K562 (cell line): ENCODE measurements at regions not wholly inside any gene's neighbourhood (a gene's known extent, or its start where the extent isn't known, plus 50 kb on each side); places are given as distances from the start of the nearest gene placed in this dataset.
A peak's percentile ranks its signal among the peaks of the same experiment; 100 is the strongest.

Source experiments
- ATAC-seq: fragments of 200-7000 bp; cut with Tn5 transposase; 3 replicates; pipeline ENCODE4 v1.9.1; 2020; ENCODE audit warnings: moderate library complexity
- BruUV-seq: library from RNA; stranded (reverse); fragments of 400-500 nt; replicated peaks from 2 replicates; lab custom pipeline; 2021; lab: Mats Ljungman, UMichigan
- CTCF ChIA-PET: fragments of 300-600 bp; formaldehyde crosslinking; extraction: SDS; loops from one replicate; lab custom pipeline; 2021; ENCODE audit warnings: low intra/inter-chr PET ratio; lab: Yijun Ruan, JAX
- POLR2A ChIA-PET: fragments of 300-600, 350-650 bp; sonication (Branson Sonifier 250); formaldehyde crosslinking; extraction: SDS; loops from one replicate; lab custom pipeline; 2021; ENCODE audit warnings: antibody characterized with exemption, inconsistent platforms; lab: Yijun Ruan, JAX
- DNase-seq, 4 experiments: peaks; one replicate each; pipeline versions ENCODE4 v3.0.0 to v3.0.0-alpha.2; 2011 to 2018; ENCODE audit warnings: low spot score in 3 of 4, mixed read lengths in 3 of 4; ENCODE audit errors: extremely low read depth in 1 of 4
- FAIRE-seq: peaks from 2 replicates; lab custom pipeline; 2011; peaks lifted over from hg19 to GRCh38; lab: Jason Lieb, UNC
- H2AFZ ChIP-seq: 2 replicates; pipeline ENCODE4 v1.6.0; 2011; ENCODE audit warnings: low read depth, low read length, control low read depth, inconsistent platforms
- H3K27ac ChIP-seq: fragments of 200-600 bp; 3 replicates; pipeline ENCODE4 v1.8.0; 2011; ENCODE audit warnings: low read depth, mild to moderate bottlenecking, control low read depth, inconsistent platforms, low read length, moderate library complexity, mixed read lengths; ENCODE audit errors: extremely low read depth
- H3K27me3 ChIP-seq, 2 experiments: fragments of 300-600 bp in 1 of 2; 2 replicates in 1 of 2; 3 replicates in 1 of 2; pipeline versions ENCODE4 v1.6.0 to v1.8.0; 2011; ENCODE audit warnings: inconsistent platforms in 2 of 2, low read length in 2 of 2, mild to moderate bottlenecking in 1 of 2, mixed read lengths in 1 of 2, moderate library complexity in 1 of 2; ENCODE audit not compliant: control insufficient read depth in 2 of 2, insufficient read depth in 2 of 2
- H3K36me3 ChIP-seq: fragments of 300-600 bp; 3 replicates; pipeline ENCODE4 v1.8.0; 2011; ENCODE audit warnings: mild to moderate bottlenecking, low read length, inconsistent platforms; ENCODE audit not compliant: control insufficient read depth, insufficient read depth
- H3K4me1 ChIP-seq, 2 experiments: fragments of 200-600 bp in 1 of 2; replicated peaks in 1 of 2; 2 replicates in 1 of 2; 3 replicates in 1 of 2; pipeline versions ENCODE4 v1.5.1 to v1.8.0; 2011; ENCODE audit warnings: inconsistent platforms in 2 of 2, low read length in 2 of 2, mild to moderate bottlenecking in 1 of 2, mixed read lengths in 1 of 2, moderate library complexity in 1 of 2; ENCODE audit not compliant: control insufficient read depth in 2 of 2, insufficient read depth in 2 of 2
- H3K4me2 ChIP-seq: 2 replicates; pipeline ENCODE4 v1.6.1; 2011; ENCODE audit warnings: low read length, control low read depth, inconsistent platforms, mixed read lengths; ENCODE audit not compliant: insufficient read depth
- H3K4me3 ChIP-seq: fragments of 200-600 bp; sonication (generic), shearing (Covaris generic); 2 replicates; pipeline ENCODE4 v1.5.1; 2016; ENCODE audit warnings: control low read depth, inconsistent platforms
- H3K79me2 ChIP-seq: fragments of 200-600 bp; 3 replicates; pipeline ENCODE4 v1.8.0; 2011; ENCODE audit warnings: low read length, inconsistent platforms; ENCODE audit not compliant: control insufficient read depth, insufficient read depth
- H3K9ac ChIP-seq, 2 experiments: 2 replicates each; pipeline versions ENCODE4 v1.6.0 to v1.6.1; 2011; ENCODE audit warnings: low read depth in 2 of 2, low read length in 2 of 2, control low read depth in 1 of 2, inconsistent platforms in 1 of 2, mild to moderate bottlenecking in 1 of 2, mixed read lengths in 1 of 2; ENCODE audit not compliant: insufficient read depth in 1 of 2
- H3K9me1 ChIP-seq: one replicate; pipeline ENCODE4 v1.6.0; 2011; ENCODE audit warnings: inconsistent platforms, mild to moderate bottlenecking, low read length, moderate library complexity; ENCODE audit not compliant: control insufficient read depth, insufficient read depth
- H3K9me3 ChIP-seq: replicated peaks from 2 replicates; pipeline ENCODE4 v1.5.1; 2011; ENCODE audit warnings: low read depth, low read length, inconsistent platforms; ENCODE audit not compliant: control insufficient read depth, insufficient read depth
- H4K20me1 ChIP-seq: replicated peaks from 2 replicates; pipeline ENCODE4 v1.6.1; 2011; ENCODE audit warnings: low read length, inconsistent platforms, mixed read lengths; ENCODE audit not compliant: control insufficient read depth, insufficient read depth
- ATF3 ChIP-seq, 2 experiments: fragments of 450-650 bp in 1 of 2; sonication (generic) in 1 of 2; formaldehyde crosslinking in 1 of 2; IDR thresholded peaks in 1 of 2; conservative IDR thresholded peaks in 1 of 2; 2 replicates each; pipeline versions ENCODE4 v1.6.1 to v1.8.1; 2016 to 2023; ENCODE audit warnings: mild to moderate bottlenecking in 2 of 2, moderate library complexity in 2 of 2, inconsistent platforms in 1 of 2, missing genetic modification reagents in 1 of 2
- ATF7 ChIP-seq: fragments of 450-650 bp; IDR thresholded peaks from 2 replicates; pipeline ENCODE4 v1.7.1; 2014; ENCODE audit warnings: mild to moderate bottlenecking, moderate library complexity
- CEBPB ChIP-seq: fragments of 450-650 bp; IDR thresholded peaks from 2 replicates; pipeline ENCODE4 v1.6.1; 2016; ENCODE audit warnings: missing genetic modification characterization, missing compliant biosample characterization
- CEBPG ChIP-seq, 3 experiments: fragments of 200-800 bp in 1 of 3; sonication (Bioruptor generic) in 1 of 3; sonication (generic) in 1 of 3; formaldehyde crosslinking in 1 of 3; IDR thresholded peaks in 2 of 3; conservative IDR thresholded peaks in 1 of 3; 2 replicates each; pipeline versions ENCODE4 v1.6.1 to v1.8.0; 2016 to 2022; ENCODE audit warnings: missing compliant biosample characterization in 2 of 3, missing genetic modification characterization in 2 of 3, mild to moderate bottlenecking in 1 of 3, missing genetic modification reagents in 1 of 3
- FOXJ2 ChIP-seq: fragments of 200-800 bp; sonication (Bioruptor generic); IDR thresholded peaks from 2 replicates; pipeline ENCODE4 v1.6.1; 2016; ENCODE audit warnings: missing genetic modification characterization, missing compliant biosample characterization
- POLR2AphosphoS5 ChIP-seq: IDR thresholded peaks from 2 replicates; pipeline ENCODE4 v1.6.1; 2011; ENCODE audit warnings: mild to moderate bottlenecking, low read depth, low read length, moderate library complexity; ENCODE audit not compliant: control insufficient read depth, insufficient read depth
- TGIF2 ChIP-seq: sonication (generic); formaldehyde crosslinking; IDR thresholded peaks from 2 replicates; pipeline ENCODE4 v1.8.1; 2022; ENCODE audit warnings: mild to moderate bottlenecking, missing genetic modification reagents, moderate library complexity
- ZBTB11 ChIP-seq, 3 experiments: fragments of 200-800 bp in 1 of 3; fragments of 250-450 bp in 1 of 3; fragments of 450-650 bp in 1 of 3; sonication (Bioruptor Pico) in 1 of 3; sonication (Bioruptor generic) in 1 of 3; formaldehyde crosslinking in 1 of 3; IDR thresholded peaks; 2 replicates each; pipeline versions ENCODE4 v1.6.1 to v1.8.0; 2016 to 2022; ENCODE audit warnings: mild to moderate bottlenecking in 2 of 3, missing genetic modification characterization in 2 of 3, missing compliant biosample characterization in 1 of 3, moderate library complexity in 1 of 3
- WGBS: fragments of 100-300 bp; shearing (Covaris generic); methylation state at CpG from one replicate; pipeline ENCODE4 v1.1.6; 2016; ENCODE audit warnings: low coverage, mixed read lengths; ENCODE audit not compliant: insufficient coverage; ENCODE audit errors: missing lambda C conversion rate; 5-methylcytosine and 5-hydroxymethylcytosine counted together
- in situ Hi-C: fragments of 300-500 bp; cut with MboI; formaldehyde crosslinking; loops from 4 replicates; pipeline ENCODE4 v1.15.0; 2018; ENCODE audit warnings: inconsistent platforms, mixed read lengths
- intact Hi-C: fragments of 100-400 bp; cut with micrococcal nuclease; formaldehyde crosslinking; loops from 2 replicates; pipeline ENCODE4 v1.14.2; 2022

GRCh38 chr20:47428851-47429336 is 72.4 kb upstream of the ZMYND8 start:
- no peak overlapping the region for H3K4me2 ChIP-seq
- TF ChIP-seq ATF7 = 0 out of 2 replicates have a peak, but pooled peaks have one; percentile 17
- no peak for TF ChIP-seq TGIF2 (CRISPR knock-in tag)
- no peak for TF ChIP-seq POLR2AphosphoS5
- 0 out of 2 replicates have a peak, but pooled peaks have one; percentile 13 for TF ChIP-seq CEBPB (tag)
- TF ChIP-seq ZBTB11 (CRISPR knock-in tag; IDR thresholded peaks at IDR 0.05) = peak in 1 of 3 experiments; percentile 76; a peak in 2 of 6 replicates
- no peak for TF ChIP-seq CEBPG (CRISPR knock-in tag; IDR thresholded peaks at IDR 0.05)
- peak in 1 of 2 experiments; percentile 39; a peak in 2 of 4 replicates for TF ChIP-seq CEBPG (tag; conservative IDR thresholded peaks at IDR 0.05 in 1 of 2, IDR thresholded peaks at IDR 0.05 in 1 of 2)
- TF ChIP-seq FOXJ2 (tag) = no peak
- peak; percentile 39; the same call in 1 of the 2 replicates for TF ChIP-seq ATF3 (IDR thresholded peaks at IDR 0.05)
- no peak for TF ChIP-seq ATF3 (CRISPR knock-in tag; conservative IDR thresholded peaks at IDR 0.05)
- no TSS peak for BruUV-seq
- no peaks in the 10 kb centered on the region for H4K20me1 ChIP-seq
- peaks cover 3% of the 10 kb centered on the region; the same call in 1 of the 2 replicates for H3K9me3 ChIP-seq
- no peaks in the 10 kb centered on the region for H3K9me1 ChIP-seq
- ATAC-seq (no peak), DNase-seq (no peak), FAIRE-seq (no peak)
- POLR2A ChIA-PET = no interaction called here
- H3K36me3 ChIP-seq = no peaks in the 10 kb centered on the region
- H3K4me3 ChIP-seq = no peak overlapping the region
- 38% methylated on average over 3 of the region's 4 CpGs for WGBS
- no peaks in the 10 kb centered on the region for H3K27me3 ChIP-seq
- CTCF ChIA-PET = no interaction called here
- no peak overlapping the region for H2AFZ ChIP-seq
- no peak overlapping the region for H3K9ac ChIP-seq
- no peaks in the 10 kb centered on the region for H3K79me2 ChIP-seq
- H3K27ac ChIP-seq = no peak overlapping the region
- in situ Hi-C loops (no loop called here), intact Hi-C loops (no loop called here)
- H3K4me1 ChIP-seq = peaks cover 10% of the 10 kb centered on the region in 2 experiments; a peak in 4 of 5 replicates
